DMS53 treated with DMSO at 0.1 percent for 48 hours (cell line): ENCODE measurements at regions not wholly inside any gene's neighbourhood (a gene's known extent, or its start where the extent isn't known, plus 50 kb on each side); places are given as distances from the start of the nearest gene placed in this dataset.

Experiments used
- DNase-seq: peaks from one replicate; lab custom pipeline; 2025; ENCODE audit not compliant: unreplicated experiment; lab: John Stamatoyannopoulos, UW

DNA sequence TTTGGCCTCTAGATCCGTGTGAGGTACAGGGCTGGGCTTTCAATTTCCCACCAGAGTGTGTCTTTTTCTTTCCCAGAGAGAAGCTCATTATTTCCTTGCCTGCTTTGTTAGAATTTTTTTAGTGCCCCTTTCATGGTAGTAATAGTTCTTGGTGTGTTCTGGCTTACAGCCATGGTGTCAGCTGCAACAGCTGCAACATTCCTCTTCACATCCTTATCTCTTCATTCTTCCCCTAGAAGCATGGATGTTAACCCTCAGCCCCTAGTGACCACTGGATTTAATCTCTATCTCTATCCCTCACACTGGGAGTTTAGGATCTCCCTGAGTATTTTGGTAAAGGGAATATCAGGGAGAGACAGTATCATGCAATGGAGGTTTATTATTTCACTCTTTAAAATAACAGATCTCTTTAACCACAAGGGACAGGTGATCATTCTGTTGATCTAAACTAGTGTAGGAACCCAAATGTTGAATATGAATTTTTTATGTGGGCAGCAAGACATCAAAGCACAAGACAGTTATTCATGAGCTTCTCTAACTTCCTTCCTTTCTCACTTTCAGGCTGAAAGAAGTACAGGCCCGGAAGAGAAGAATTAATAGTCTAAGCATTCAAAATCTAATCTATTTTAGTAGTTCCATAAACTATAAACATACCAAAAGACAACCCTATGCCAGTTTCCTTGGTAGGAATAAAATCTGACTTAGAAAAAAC lies 160.2 kb downstream of the FAM170A start:
- no peak for DNase-seq

DNA sequence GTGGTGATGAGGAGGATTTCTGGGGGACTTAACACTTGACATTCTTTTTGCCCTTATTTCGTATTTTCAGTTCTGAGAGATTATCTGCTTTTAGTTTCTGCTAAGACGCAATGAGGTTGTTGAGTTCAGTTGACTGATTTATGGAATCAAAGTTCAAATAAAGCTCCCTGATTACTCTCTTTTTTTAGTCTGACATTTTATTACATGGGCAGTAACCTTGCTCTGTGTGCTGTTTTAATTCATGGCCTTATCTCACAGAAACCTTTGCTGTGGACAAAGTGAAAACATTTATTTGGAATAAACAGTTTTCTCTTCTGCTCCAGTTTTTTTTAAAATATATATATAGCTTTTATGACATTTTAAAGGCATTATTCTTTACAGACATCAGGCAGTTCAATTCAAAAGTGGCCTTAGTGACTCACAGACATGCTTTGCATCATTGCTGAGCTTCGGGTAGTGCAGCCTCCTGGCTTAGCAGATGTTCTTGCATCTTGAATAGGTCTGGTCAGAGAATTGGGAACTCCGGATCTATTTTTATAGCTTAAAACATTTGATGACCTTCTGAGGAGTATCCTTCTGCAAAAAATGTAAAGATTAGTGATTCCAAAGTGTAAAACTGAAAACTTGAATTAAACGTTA lies 162.9 kb downstream of the FAM170A start:
- no peak for DNase-seq

DNA sequence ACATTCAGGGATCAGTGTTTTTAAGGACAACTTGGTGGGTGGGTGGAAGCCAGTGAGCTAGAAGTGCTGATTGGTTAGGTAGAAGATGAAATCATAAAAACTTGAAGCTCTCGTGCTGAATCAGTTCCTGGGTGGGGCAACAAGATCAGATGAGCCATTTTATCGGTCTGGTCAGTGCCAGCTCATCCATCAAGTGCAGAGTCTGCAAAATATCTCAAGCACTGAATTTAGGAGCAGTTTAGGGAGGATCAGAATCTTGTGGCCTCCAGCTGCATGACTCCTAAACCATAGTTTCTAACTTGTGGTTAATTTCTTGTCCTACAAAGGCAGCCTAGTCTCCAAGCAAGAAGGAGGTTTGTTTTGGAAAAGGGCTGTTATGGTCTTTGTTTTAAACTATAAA lies 166.4 kb downstream of the FAM170A start:
- no peak for DNase-seq

DNA sequence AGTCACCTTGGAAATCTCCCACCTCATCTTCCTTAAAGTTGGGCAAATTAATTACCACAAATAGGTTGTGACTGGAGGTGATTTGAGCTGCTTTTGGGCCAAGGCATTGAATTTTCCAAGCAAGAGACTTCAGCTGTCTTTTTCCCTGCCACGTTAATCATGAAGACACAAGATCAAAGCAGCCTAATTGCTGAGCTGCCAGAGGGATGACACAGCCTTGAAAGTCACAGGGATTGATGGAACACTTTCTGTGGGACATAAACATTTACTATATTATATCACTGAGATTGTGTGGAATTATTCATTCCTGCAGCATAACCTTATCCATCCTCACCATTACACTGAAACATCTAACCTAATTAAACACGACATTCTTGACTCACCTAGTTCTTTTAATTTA lies 172.2 kb downstream of the FAM170A start:
- DNase-seq, result no peak

DNA sequence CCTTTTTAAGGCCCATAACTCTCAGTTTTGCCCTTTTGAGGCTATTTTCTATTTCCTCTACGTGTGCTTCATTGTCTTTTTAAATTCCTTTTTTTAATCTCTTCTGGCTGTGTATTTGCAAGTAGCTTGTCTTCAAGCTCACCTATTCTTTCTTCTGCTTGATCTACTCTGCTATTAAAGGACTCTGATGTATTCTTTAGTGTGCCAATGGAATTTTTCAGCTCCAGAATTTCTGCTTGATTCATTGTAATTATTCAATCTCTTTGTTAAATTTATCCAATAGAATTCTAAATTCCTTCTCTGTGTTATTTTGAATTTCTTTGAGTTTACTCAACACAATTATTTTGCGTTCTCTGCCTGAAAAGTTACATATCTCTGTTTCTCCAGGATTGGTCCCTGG lies 178.7 kb downstream of the FAM170A start:
- DNase-seq, result no peak

DNA sequence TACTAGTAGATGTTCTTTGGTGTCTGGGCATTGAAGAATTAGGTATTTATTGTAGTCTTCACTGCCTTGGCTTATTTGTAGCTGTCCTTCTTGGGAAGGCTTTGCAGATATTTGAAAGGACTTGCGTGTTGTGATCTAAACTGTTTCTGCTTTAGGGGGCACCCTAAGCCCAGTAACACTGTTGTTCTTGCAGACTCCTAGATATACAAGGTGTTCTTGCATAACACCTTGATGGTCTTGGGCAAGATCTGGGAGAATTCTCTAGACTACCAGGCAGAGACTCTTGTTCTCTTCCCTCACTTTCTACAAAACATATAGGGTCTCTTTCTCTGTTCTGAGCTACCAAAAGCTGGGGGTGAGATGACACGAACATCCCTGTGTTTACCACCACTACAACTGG lies 179.1 kb downstream of the FAM170A start:
- DNase-seq, result no peak

DNA sequence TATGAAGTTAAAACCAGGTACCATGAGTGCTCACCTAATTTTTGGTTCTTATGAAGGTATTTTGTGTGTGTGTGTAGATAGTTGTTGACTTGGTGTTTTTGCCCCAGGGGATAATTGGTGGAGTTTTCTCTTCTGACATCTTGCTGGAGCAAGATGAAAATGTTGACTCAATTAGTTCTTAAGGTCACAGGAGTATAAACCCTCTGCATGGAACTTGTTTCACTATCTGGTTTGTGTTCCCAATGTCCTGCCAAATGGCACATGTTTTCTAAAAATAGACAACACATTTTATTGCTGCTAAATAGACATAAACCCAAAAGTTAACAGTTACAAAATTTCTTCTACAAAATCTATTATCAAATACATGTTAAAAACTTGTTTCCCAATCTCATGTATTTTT lies 180.9 kb downstream of the FAM170A start:
- no peak for DNase-seq

DNA sequence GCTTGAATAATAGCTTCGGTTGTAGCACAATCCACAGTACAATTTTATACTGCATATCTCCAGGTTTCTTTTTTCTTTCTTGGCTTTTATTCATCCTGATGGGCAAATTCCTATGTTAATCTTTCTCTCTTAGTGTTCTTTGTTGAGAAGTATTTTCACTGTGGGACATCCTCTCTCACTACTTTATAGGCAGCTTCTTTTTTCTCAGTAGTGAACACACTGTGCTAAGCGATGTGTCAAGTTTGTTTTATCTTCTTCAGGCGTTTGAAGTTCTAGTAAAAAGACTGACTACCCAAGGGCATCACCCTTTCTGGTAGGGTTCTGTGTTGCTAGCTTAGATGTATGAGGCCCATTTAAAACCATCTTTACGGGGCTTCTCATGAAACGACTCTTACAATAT lies 182.1 kb downstream of the FAM170A start:
- no peak for DNase-seq

DNA sequence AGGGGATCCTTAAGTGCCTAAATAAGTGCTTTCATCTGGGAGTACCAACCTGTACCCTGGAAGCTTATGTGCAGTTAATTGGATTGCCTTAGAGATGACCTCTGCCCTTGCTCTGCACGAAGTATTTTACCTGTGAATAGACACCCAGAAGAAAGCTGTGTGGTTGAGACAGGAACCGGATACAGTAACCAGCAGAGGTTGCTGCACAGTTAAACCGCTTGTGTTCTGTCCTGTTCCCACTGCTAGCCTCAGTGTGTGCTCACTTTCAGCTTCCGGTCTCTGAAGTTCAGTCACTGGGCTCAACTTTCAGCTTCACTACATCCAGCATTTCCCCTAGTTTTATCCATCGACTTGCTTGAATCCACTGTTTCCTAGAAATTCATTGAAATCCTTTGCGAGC lies 185.3 kb downstream of the FAM170A start:
- DNase-seq, result no peak

DNA sequence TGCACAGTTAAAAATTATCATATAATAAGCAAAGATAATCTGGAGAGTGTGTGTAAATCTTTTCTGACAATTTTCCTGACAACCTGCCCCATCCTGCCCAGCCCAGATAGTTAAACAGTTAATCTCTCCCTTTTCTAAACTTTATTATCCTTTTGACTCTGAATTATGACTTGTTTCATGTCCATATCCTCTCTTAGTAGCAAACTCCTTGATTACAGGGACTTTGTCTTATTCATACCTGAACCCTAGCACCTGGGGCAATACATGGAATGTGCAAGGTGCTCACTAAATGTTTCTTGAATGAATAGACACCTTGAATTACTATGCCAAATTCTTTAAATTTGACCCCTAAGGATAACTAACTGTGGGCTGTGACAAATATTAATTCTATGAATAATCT lies 186.7 kb downstream of the FAM170A start:
- DNase-seq, result no peak

DNA sequence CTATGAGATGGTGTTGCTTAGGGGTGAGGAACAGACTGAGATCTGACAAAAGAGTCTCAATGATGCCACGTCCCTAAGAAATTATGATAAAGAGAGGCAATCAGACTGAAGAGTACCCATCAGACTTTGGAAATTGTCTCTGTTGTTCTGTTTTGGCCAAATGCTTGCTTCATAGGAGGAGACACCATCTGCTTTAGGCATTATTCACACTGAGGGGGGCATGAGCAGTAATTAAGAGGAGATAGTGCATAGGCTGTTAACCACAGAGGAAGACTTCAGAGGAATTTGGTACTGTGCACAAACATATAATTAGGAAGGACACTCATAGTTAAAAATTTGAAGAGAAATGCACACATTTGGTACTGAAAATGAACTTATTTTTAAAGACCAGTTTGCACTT lies 190.7 kb downstream of the FAM170A start:
- no peak for DNase-seq

DNA sequence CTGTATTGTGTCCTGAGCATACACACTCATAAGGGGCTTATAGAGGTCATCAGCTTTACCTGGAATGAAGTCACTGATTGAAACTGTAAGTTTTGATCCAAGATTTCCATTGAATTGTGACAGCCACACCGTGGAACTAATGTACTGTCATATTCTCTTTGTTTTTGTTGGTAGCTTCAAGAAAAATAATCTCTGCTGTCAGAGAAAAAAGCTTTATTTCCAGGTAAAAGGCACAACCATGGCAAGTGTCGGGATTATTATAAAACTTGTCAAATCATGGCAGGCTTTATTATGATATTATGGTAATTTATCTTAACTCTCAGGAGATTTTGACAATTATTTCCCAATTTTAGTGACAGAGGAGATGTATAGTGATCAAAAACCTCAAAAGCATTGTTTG lies 191.2 kb downstream of the FAM170A start:
- no peak for DNase-seq

DNA sequence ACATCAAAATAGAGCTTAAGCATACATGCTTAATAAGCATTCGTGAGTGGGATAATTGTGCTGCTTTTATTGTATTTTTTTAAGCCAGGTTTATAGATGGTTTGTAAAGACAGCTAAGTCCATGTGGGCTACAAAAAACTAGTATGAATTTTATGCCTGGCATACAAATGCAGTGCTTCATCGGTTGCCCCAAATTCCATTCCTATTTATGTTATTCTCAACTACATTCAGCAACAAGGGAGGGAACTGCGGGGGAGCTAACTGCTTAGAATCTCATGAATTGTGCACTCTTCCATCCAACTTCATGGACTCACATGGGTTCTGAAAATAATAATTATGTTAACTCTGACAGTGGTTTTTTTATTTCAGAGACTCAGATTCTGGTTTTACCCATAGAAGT lies 199.2 kb downstream of the FAM170A start:
- no peak for DNase-seq

DNA sequence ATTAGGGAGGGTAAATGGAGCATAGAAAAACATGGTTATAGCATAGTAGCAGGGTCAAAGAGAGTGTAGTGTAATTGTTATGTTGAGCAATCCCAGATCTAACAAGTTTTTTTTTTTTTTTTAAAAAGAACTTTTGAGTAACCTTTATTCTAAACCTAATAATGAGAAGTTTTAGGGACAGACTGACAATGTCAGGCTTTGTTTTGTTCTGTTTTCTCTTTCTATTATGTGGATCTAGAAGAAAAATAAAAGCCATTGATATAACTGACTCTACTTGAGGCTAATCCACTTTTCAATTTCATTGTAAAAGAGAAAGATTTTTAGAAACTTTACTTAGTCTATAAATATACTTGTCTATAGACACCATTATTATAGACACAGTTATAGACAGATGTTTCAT lies 200.0 kb downstream of the FAM170A start:
- no peak for DNase-seq

DNA sequence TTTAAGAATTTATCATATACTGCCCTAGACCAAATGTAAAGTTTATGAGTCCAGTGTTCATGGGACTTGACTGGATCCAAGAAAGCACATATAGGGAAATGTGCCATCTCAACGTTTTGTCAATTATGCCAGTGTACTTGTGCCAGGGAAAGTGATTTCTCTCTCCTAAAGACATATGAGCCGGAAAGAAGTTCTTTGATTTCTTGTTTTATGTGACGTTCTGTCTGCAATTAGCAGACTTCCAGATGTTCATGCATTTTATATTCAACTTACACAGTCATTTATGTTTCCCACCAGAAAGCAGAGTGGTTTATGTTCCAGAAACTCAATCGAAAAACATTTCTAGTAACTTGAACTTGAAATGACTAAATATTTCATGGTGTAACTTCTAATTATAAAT lies 203.8 kb downstream of the FAM170A start:
- DNase-seq, result no peak

DNA sequence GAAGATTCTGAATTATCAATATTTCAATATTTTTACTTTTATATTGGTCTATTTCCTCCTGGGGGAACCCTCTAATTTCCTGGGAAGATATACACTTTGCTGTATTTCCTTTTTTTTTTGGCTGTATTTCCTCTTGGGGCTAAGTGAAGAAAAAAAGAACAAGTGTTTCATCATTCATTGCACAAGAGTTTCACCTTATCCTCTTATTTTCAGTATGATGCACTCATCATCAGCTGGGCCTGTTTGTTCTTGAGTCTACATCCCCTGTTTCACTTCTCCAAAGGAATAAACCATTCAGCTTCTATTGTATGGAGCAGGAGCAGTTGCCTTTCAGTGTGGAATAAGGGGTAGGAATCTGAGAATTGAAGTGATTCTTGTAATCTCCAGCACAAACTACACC lies 210.8 kb downstream of the FAM170A start:
- DNase-seq, result no peak

DNA sequence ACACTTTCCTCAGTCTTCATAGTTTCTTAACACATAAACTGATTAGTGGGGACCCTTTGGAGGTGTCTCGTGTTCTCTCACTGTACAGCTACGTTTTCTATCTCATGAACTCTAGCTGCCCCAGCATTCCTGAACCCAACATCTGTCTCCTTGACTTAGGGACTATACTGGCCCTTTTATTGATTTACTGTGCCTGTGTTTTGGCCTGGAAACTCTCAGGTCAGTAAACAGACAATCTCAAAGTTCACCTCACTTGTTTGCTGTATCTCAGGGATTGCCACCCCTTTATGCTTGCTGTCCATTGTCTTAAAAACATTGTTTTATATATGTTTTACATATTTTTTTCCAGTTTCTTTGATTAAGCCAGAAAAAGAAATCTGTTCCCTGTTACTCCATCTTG lies 222.8 kb downstream of the FAM170A start:
- DNase-seq, result no peak

DNA sequence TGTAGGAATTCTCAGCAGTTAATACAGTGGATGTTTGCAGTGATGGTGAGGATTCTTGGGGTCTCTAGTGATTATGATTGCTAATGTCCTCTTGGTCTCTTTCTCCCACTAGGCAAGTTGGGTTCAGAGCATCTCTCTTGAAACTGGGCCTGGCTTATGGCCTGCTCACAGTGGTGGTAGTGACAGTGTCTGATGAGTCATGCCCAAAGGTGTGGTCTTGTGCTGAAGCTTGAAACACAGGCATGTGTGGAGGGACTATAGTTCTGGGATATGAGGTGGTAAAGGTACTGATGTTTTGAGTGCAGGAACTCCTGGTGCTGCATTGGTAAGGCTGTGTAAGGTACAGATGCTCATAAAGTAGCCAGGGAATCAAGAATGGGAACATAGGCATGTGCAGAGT lies 231.1 kb downstream of the FAM170A start:
- no peak for DNase-seq

DNA sequence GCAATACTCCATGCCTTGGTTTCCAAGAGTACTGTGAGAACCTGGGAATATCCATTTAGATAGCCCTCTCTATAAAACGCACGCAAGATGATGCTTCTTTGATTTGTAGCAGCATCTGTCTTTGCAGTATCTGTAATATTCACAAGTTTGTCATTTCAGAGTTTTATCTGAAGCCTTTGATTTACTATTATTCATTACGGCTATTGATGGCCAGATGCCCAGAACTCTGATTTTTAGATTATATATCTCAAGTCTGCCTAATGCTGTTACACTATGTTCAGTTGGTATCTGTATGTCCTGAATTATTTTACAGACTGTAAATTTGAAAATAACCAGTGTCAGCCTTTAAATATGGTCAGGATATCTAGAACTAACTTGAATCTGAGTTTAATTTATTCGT lies 233.3 kb downstream of the FAM170A start:
- DNase-seq, result no peak

DNA sequence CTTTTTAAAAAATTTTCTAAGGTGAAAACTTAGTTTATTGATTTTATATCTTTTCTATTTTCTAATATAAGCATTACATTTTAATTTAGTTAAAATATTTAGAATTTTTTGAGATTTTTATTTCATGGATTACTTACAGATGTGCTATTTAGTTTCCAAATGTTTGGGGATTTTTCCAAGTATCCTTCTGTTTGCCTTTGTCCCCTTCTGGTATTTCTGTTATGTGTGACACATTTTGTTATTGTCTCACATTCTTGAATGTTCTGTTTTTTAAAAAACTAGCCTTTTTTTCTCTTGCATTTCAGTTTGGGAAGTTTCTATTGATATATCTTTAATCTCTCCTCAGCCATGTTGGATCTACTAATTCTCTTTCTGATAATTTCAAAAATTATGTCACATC lies 234.9 kb downstream of the FAM170A start:
- DNase-seq, result no peak

DNA sequence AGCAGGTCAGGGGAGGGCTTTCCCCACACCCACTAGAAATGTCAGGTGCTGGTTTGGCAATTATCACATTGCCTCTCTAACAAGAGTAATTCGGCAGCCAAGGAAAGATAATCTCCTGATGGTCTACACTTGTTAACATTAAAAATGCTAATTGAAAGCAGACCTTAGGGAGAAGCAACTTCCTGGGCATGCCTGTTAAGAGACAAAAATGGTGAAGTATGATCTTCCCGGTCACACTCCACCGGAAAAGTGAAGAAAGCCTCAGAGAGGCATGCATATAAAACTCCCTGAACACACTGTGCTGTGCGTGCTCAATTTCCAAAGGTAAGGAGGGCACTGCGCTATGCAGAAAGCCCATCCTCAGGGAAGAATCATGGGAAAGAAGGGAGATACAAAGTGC lies 244.3 kb downstream of the FAM170A start:
- no peak for DNase-seq

DNA sequence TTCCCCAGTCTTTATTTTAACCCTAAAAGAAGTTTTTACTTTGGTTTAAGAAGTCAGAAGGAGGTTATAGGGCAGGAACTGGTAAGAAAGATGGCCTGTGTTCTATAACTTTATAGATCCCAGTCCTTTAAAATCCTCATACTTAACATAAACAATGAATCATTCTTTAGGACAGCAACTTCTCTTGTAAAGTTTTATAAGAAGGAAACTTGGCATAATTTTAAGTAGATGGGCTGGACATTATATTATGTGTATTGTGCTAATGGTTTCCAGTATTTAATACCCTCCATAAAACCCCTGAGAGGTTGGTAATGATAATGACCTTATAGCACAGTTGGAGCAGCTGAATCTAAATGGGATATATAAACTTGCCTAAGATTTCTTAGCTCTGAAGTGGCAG lies 247.2 kb downstream of the FAM170A start:
- DNase-seq, result no peak

DNA sequence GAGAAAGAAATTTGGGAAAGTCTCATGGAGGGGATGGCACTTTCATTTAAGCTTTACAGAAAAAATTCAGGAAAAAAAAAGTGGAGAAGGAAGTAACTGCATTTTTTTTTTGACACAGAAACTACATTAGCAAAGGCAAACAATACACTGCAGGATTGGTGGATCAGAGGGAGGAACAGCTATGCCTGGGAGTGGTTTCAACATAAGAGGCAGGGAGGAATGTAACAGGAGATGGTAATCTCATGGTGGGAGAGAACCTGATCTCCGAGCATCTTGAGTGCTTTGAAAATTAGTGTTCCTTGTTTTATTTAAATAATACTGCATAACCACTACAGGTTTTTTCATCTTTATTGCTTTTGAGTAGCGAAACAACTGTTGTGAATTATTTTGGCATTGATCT lies 249.4 kb downstream of the FAM170A start:
- DNase-seq, result peak; percentile 31
